K562 (cell line): ENCODE measurements at regions not wholly inside any gene's neighbourhood (a gene's known extent, or its start where the extent isn't known, plus 50 kb on each side); places are given as distances from the start of the nearest gene placed in this dataset.

Experiments used
- ERF ChIP-seq: fragments of 450-650 bp; formaldehyde crosslinking; IDR thresholded peaks from 2 replicates; pipeline ENCODE4 v1.4.0; 2020; ENCODE audit warnings: mild to moderate bottlenecking, mixed read lengths
- GATAD2B ChIP-seq: fragments of 450-650 bp; IDR thresholded peaks from 2 replicates; pipeline ENCODE4 v1.6.1; 2017; ENCODE audit warnings: mild to moderate bottlenecking, borderline replicate concordance
- MCM7 ChIP-seq, 2 experiments: fragments of 450-650 bp; IDR thresholded peaks; 2 replicates each; pipeline ENCODE4 v1.6.1; 2016 to 2018
- PHF8 ChIP-seq: fragments of 200-600 bp; sonication (generic); IDR thresholded peaks from 2 replicates; pipeline ENCODE4 v1.6.1; 2012; ENCODE audit warnings: mixed run types, mild to moderate bottlenecking, inconsistent platforms, low read length, moderate library complexity, borderline replicate concordance
- RFX7 ChIP-seq: fragments of 250-450 bp; sonication (Bioruptor Pico); IDR thresholded peaks from 2 replicates; pipeline ENCODE4 v1.5.1; 2021; ENCODE audit warnings: mild to moderate bottlenecking
- SIX5 ChIP-seq, 2 experiments: IDR thresholded peaks; 2 replicates each; pipeline ENCODE4 v1.6.1; 2011; ENCODE audit warnings: low read length in 2 of 2, borderline replicate concordance in 1 of 2, low read depth in 1 of 2, mild to moderate bottlenecking in 1 of 2, moderate library complexity in 1 of 2; ENCODE audit not compliant: insufficient read depth in 1 of 2
- TSC22D4 ChIP-seq: fragments of 450-650 bp; IDR thresholded peaks from 2 replicates; pipeline ENCODE4 v1.6.1; 2016; ENCODE audit warnings: missing genetic modification characterization, missing biosample characterization, control low read depth
- U2AF1 ChIP-seq: fragments of 200-400 bp; formaldehyde crosslinking; optimal IDR thresholded peaks from 2 replicates; pipeline ENCODE3; 2017; ENCODE audit warnings: mild to moderate bottlenecking, low read depth, low read length, moderate library complexity
- ZBTB49 ChIP-seq: sonication (generic); formaldehyde crosslinking; IDR thresholded peaks from 2 replicates; pipeline ENCODE4 v1.8.0; 2022; ENCODE audit warnings: missing genetic modification reagents, mild to moderate bottlenecking, borderline replicate concordance
- ZFP91 ChIP-seq: sonication (generic); formaldehyde crosslinking; IDR thresholded peaks from 2 replicates; pipeline ENCODE4 v1.8.0; 2022; ENCODE audit warnings: mild to moderate bottlenecking, missing genetic modification reagents
- ZNF124 ChIP-seq: sonication (generic); formaldehyde crosslinking; IDR thresholded peaks from 2 replicates; pipeline ENCODE4 v1.8.1; 2022; ENCODE audit warnings: missing genetic modification reagents
- ZNF239 ChIP-seq: fragments of 250-450 bp; sonication (Bioruptor Pico); IDR thresholded peaks from 2 replicates; pipeline ENCODE4 v1.4.0; 2020; ENCODE audit warnings: mild to moderate bottlenecking
- ZNF282 ChIP-seq: sonication (generic); formaldehyde crosslinking; IDR thresholded peaks from 2 replicates; pipeline ENCODE4 v1.8.1; 2023; ENCODE audit warnings: missing genetic modification reagents
- ZZZ3 ChIP-seq: fragments of 450-650 bp; IDR thresholded peaks from 2 replicates; pipeline ENCODE4 v1.6.1; 2016; ENCODE audit warnings: antibody characterized with exemption, mild to moderate bottlenecking, moderate library complexity
- TF ChIP-seq, protein P1 (sequence below), 2 experiments: fragments of 450-650 bp; IDR thresholded peaks; 2 replicates each; pipeline ENCODE4 v1.6.1; 2016; ENCODE audit warnings: mild to moderate bottlenecking in 2 of 2, borderline replicate concordance in 1 of 2, low read depth in 1 of 2, moderate library complexity in 1 of 2

- TF ChIP-seq, protein P1, sequence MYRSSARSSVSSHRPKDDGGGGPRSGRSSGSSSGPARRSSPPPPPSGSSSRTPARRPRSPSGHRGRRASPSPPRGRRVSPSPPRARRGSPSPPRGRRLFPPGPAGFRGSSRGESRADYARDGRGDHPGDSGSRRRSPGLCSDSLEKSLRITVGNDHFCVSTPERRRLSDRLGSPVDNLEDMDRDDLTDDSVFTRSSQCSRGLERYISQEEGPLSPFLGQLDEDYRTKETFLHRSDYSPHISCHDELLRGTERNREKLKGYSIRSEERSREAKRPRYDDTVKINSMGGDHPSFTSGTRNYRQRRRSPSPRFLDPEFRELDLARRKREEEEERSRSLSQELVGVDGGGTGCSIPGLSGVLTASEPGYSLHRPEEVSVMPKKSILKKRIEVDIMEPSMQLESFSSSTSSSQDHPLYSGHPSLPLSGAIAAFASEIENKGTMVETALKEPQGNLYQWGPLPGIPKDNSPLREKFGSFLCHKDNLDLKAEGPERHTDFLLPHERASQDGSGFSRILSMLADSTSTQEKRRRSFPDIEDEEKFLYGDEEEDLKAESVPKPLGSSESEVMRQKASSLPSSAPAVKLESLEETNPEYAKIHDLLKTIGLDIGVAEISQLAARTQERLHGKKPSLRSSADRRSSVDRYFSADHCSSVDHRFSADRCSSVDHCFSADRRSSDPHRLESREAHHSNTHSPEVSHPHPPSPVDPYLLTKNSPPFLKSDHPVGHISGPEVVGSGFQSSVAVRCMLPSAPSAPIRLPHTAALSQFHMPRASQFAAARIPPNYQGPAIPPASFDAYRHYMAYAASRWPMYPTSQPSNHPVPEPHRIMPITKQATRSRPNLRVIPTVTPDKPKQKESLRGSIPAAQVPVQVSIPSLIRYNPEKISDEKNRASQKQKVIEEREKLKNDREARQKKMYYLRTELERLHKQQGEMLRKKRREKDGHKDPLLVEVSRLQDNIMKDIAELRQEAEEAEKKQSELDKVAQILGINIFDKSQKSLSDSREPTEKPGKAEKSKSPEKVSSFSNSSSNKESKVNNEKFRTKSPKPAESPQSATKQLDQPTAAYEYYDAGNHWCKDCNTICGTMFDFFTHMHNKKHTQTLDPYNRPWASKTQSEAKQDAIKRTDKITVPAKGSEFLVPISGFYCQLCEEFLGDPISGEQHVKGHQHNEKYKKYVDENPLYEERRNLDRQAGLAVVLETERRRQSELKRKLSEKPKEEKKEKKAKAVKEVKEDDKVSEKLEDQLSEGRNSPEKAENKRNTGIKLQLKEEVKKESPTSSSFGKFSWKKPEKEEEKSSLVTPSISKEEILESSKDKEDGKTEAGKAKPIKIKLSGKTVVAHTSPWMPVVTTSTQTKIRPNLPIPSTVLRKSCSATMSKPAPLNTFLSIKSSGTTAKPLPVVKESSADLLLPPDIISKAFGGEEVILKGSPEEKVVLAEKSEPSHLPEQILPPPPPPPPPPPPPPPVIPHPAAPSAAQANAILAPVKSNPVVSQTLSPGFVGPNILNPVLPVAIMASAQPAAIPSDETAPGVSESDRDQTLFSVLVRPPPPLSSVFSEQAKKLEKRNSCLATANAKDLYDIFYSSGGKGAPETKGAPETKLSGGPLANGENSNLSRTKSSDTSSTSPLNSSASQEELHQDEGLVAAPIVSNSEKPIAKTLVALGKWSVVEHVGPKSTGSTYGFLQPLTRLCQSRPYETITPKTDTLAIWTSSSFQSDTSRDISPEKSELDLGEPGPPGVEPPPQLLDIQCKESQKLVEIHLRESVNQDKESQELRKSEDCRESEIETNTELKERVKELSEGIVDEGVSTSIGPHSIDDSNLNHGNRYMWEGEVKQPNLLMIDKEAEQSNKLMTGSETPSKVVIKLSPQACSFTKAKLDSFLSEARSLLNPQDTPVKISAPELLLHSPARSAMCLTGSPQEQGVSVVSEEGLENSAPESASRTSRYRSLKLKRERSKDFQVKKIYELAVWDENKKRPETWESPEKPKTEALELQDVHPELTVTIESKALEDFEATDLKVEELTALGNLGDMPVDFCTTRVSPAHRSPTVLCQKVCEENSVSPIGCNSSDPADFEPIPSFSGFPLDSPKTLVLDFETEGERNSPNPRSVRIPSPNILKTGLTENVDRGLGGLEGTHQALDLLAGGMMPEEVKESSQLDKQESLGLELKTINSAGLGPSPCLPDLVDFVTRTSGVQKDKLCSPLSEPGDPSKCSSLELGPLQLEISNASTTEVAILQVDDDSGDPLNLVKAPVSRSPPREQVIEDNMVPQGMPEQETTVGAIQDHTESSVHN (IDR thresholded peaks at IDR 0.05; ENCODE audit: borderline replicate concordance in 1 of 2, low read depth in 1 of 2): no peak
- no peak for TF ChIP-seq TSC22D4 (tag)
- no peak for TF ChIP-seq ZNF239 (CRISPR knock-in tag)
- no peak for TF ChIP-seq ZFP91
- TF ChIP-seq PHF8: no peak
- TF ChIP-seq ZNF282 (CRISPR knock-in tag): no peak
- no peak for TF ChIP-seq ZZZ3
- TF ChIP-seq ZNF124: no peak
- TF ChIP-seq ERF: no peak
- no peak for TF ChIP-seq ZBTB49
- TF ChIP-seq GATAD2B: no peak
- no peak for TF ChIP-seq U2AF1
- no peak for TF ChIP-seq RFX7 (CRISPR knock-in tag)
- TF ChIP-seq SIX5 (IDR thresholded peaks at IDR 0.05; ENCODE audit: borderline replicate concordance in 1 of 2, insufficient read depth in 1 of 2, low read depth in 1 of 2, low read length in 2 of 2): no peak
- no peak for TF ChIP-seq MCM7 (IDR thresholded peaks at IDR 0.05)
These were observed 641.1 kb downstream of the DHX35 start (continued) for GRCh38 chr20:39603219-39603618.
